ENCODE measurements at regions not wholly inside any gene's neighbourhood (a gene's known extent, or its start where the extent isn't known, plus 50 kb on each side); places are given as distances from the start of the nearest gene placed in this dataset.

- no peaks in the 10 kb centered on the region for H3K4me1 ChIP-seq (ENCODE audit: control insufficient read depth, insufficient read depth, low read length)
Observed at GRCh38 chr5:167839065-167839464, 452.4 kb upstream of the WWC1 start.

GRCh38 chr5:167840527-167841130 lies 450.8 kb upstream of the WWC1 start:
- no peak overlapping the region for H3K9ac ChIP-seq (ENCODE audit: low read length in 2 of 2)

More at GRCh38 chr5:167839065-167839464, 452.4 kb upstream of the WWC1 start:
- Histone ChIP-seq H3K4me3 (ENCODE audit: low read length in 2 of 2) (no peak overlapping the region), H3K36me3 (ENCODE audit: control insufficient read depth in 2 of 2, insufficient read depth in 2 of 2, low read length in 2 of 2) (no peaks in the 10 kb centered on the region), H3K9ac (ENCODE audit: low read length in 2 of 2) (no peak overlapping the region), H3K27me3 (ENCODE audit: control insufficient read depth in 1 of 2, insufficient read depth in 2 of 2, low read length in 2 of 2) (no peaks in the 10 kb centered on the region), H3K27ac (ENCODE audit: low read length) (no peak overlapping the region), H3K9me3 (ENCODE audit: control insufficient read depth in 2 of 2, low read length in 2 of 2) (no peaks in the 10 kb centered on the region)

GRCh38 chr5:167843881-167844572 lies 447.4 kb upstream of the WWC1 start:
- H3K4me1 ChIP-seq (ENCODE audit: control insufficient read depth, insufficient read depth, low read length), result no peaks in the 10 kb centered on the region
- no peaks in the 10 kb centered on the region for H3K9me3 ChIP-seq (ENCODE audit: control insufficient read depth in 2 of 2, low read length in 2 of 2)
- H3K27me3 ChIP-seq (ENCODE audit: control insufficient read depth in 1 of 2, insufficient read depth in 2 of 2, low read length in 2 of 2), result no peaks in the 10 kb centered on the region
- no peak overlapping the region for H3K9ac ChIP-seq (ENCODE audit: low read length in 2 of 2)
- no peak overlapping the region for H3K27ac ChIP-seq (ENCODE audit: low read length)
- H3K36me3 ChIP-seq (ENCODE audit: control insufficient read depth in 2 of 2, insufficient read depth in 2 of 2, low read length in 2 of 2), result no peaks in the 10 kb centered on the region
- no peak overlapping the region for H3K4me3 ChIP-seq (ENCODE audit: low read length in 2 of 2)

More at GRCh38 chr5:167840527-167841130, 450.8 kb upstream of the WWC1 start:
- H3K36me3 ChIP-seq (ENCODE audit: control insufficient read depth in 2 of 2, insufficient read depth in 2 of 2, low read length in 2 of 2), result no peaks in the 10 kb centered on the region
- H3K4me1 ChIP-seq (ENCODE audit: control insufficient read depth, insufficient read depth, low read length), result no peaks in the 10 kb centered on the region
- H3K27ac ChIP-seq (ENCODE audit: low read length), result no peak overlapping the region
- no peak overlapping the region for H3K4me3 ChIP-seq (ENCODE audit: low read length in 2 of 2)
- no peaks in the 10 kb centered on the region for H3K9me3 ChIP-seq (ENCODE audit: control insufficient read depth in 2 of 2, low read length in 2 of 2)
- H3K27me3 ChIP-seq (ENCODE audit: control insufficient read depth in 1 of 2, insufficient read depth in 2 of 2, low read length in 2 of 2), result no peaks in the 10 kb centered on the region

- no peak overlapping the region for H3K4me3 ChIP-seq (ENCODE audit: low read length in 2 of 2)
- H3K9me3 ChIP-seq (ENCODE audit: control insufficient read depth in 2 of 2, low read length in 2 of 2), result no peaks in the 10 kb centered on the region
- no peaks in the 10 kb centered on the region for H3K27me3 ChIP-seq (ENCODE audit: control insufficient read depth in 1 of 2, insufficient read depth in 2 of 2, low read length in 2 of 2)
- no peaks in the 10 kb centered on the region for H3K36me3 ChIP-seq (ENCODE audit: control insufficient read depth in 2 of 2, insufficient read depth in 2 of 2, low read length in 2 of 2)
- H3K9ac ChIP-seq (ENCODE audit: low read length in 2 of 2), result no peak overlapping the region
- H3K4me1 ChIP-seq (ENCODE audit: control insufficient read depth, insufficient read depth, low read length), result no peaks in the 10 kb centered on the region
- no peak overlapping the region for H3K27ac ChIP-seq (ENCODE audit: low read length)
Observed at GRCh38 chr5:167845952-167846351, 445.5 kb upstream of the WWC1 start.

GRCh38 chr5:167849874-167850273 lies 441.6 kb upstream of the WWC1 start:
- Histone ChIP-seq H3K4me3 (ENCODE audit: low read length in 2 of 2) (no peak overlapping the region), H3K27me3 (ENCODE audit: control insufficient read depth in 1 of 2, insufficient read depth in 2 of 2, low read length in 2 of 2) (no peaks in the 10 kb centered on the region), H3K9ac (ENCODE audit: low read length in 2 of 2) (no peak overlapping the region), H3K27ac (ENCODE audit: low read length) (no peak overlapping the region), H3K36me3 (ENCODE audit: control insufficient read depth in 2 of 2, insufficient read depth in 2 of 2, low read length in 2 of 2) (no peaks in the 10 kb centered on the region), H3K9me3 (ENCODE audit: control insufficient read depth in 2 of 2, low read length in 2 of 2) (no peaks in the 10 kb centered on the region), H3K4me1 (ENCODE audit: control insufficient read depth, insufficient read depth, low read length) (no peaks in the 10 kb centered on the region)

GRCh38 chr5:167850911-167851310 lies 440.5 kb upstream of the WWC1 start:
- Histone ChIP-seq H3K27ac (ENCODE audit: low read length) (no peak overlapping the region), H3K27me3 (ENCODE audit: control insufficient read depth in 1 of 2, insufficient read depth in 2 of 2, low read length in 2 of 2) (no peaks in the 10 kb centered on the region), H3K36me3 (ENCODE audit: control insufficient read depth in 2 of 2, insufficient read depth in 2 of 2, low read length in 2 of 2) (no peaks in the 10 kb centered on the region), H3K9me3 (ENCODE audit: control insufficient read depth in 2 of 2, low read length in 2 of 2) (no peaks in the 10 kb centered on the region), H3K4me3 (ENCODE audit: low read length in 2 of 2) (no peak overlapping the region), H3K4me1 (ENCODE audit: control insufficient read depth, insufficient read depth, low read length) (no peaks in the 10 kb centered on the region), H3K9ac (ENCODE audit: low read length in 2 of 2) (no peak overlapping the region)

GRCh38 chr5:167851416-167851815 lies 440.0 kb upstream of the WWC1 start:
- no peak overlapping the region for H3K4me3 ChIP-seq (ENCODE audit: low read length in 2 of 2)
- no peaks in the 10 kb centered on the region for H3K27me3 ChIP-seq (ENCODE audit: control insufficient read depth in 1 of 2, insufficient read depth in 2 of 2, low read length in 2 of 2)
- no peaks in the 10 kb centered on the region for H3K36me3 ChIP-seq (ENCODE audit: control insufficient read depth in 2 of 2, insufficient read depth in 2 of 2, low read length in 2 of 2)
- no peak overlapping the region for H3K27ac ChIP-seq (ENCODE audit: low read length)
- H3K9ac ChIP-seq (ENCODE audit: low read length in 2 of 2), result no peak overlapping the region
- H3K9me3 ChIP-seq (ENCODE audit: control insufficient read depth in 2 of 2, low read length in 2 of 2), result no peaks in the 10 kb centered on the region
- no peaks in the 10 kb centered on the region for H3K4me1 ChIP-seq (ENCODE audit: control insufficient read depth, insufficient read depth, low read length)

GRCh38 chr5:167852515-167852914 lies 438.9 kb upstream of the WWC1 start:
- Histone ChIP-seq H3K4me1 (ENCODE audit: control insufficient read depth, insufficient read depth, low read length) (no peaks in the 10 kb centered on the region), H3K36me3 (ENCODE audit: control insufficient read depth in 2 of 2, insufficient read depth in 2 of 2, low read length in 2 of 2) (no peaks in the 10 kb centered on the region), H3K9ac (ENCODE audit: low read length in 2 of 2) (no peak overlapping the region), H3K4me3 (ENCODE audit: low read length in 2 of 2) (no peak overlapping the region), H3K27me3 (ENCODE audit: control insufficient read depth in 1 of 2, insufficient read depth in 2 of 2, low read length in 2 of 2) (no peaks in the 10 kb centered on the region), H3K27ac (ENCODE audit: low read length) (no peak overlapping the region), H3K9me3 (ENCODE audit: control insufficient read depth in 2 of 2, low read length in 2 of 2) (no peaks in the 10 kb centered on the region)

- no peaks in the 10 kb centered on the region for H3K36me3 ChIP-seq (ENCODE audit: control insufficient read depth in 2 of 2, insufficient read depth in 2 of 2, low read length in 2 of 2)
- H3K4me3 ChIP-seq (ENCODE audit: low read length in 2 of 2), result no peak overlapping the region
- no peak overlapping the region for H3K27ac ChIP-seq (ENCODE audit: low read length)
- no peaks in the 10 kb centered on the region for H3K4me1 ChIP-seq (ENCODE audit: control insufficient read depth, insufficient read depth, low read length)
- H3K9ac ChIP-seq (ENCODE audit: low read length in 2 of 2), result no peak overlapping the region
- no peaks in the 10 kb centered on the region for H3K9me3 ChIP-seq (ENCODE audit: control insufficient read depth in 2 of 2, low read length in 2 of 2)
- H3K27me3 ChIP-seq (ENCODE audit: control insufficient read depth in 1 of 2, insufficient read depth in 2 of 2, low read length in 2 of 2), result no peaks in the 10 kb centered on the region
Observed at GRCh38 chr5:167853421-167853820, 438.0 kb upstream of the WWC1 start.

GRCh38 chr5:167855818-167856217 lies 435.6 kb upstream of the WWC1 start:
- no peaks in the 10 kb centered on the region for H3K4me1 ChIP-seq (ENCODE audit: control insufficient read depth, insufficient read depth, low read length)
- H3K27ac ChIP-seq (ENCODE audit: low read length), result no peak overlapping the region
- H3K36me3 ChIP-seq (ENCODE audit: control insufficient read depth in 2 of 2, insufficient read depth in 2 of 2, low read length in 2 of 2), result no peaks in the 10 kb centered on the region
- no peak overlapping the region for H3K4me3 ChIP-seq (ENCODE audit: low read length in 2 of 2)
- H3K9ac ChIP-seq (ENCODE audit: low read length in 2 of 2), result no peak overlapping the region
- no peaks in the 10 kb centered on the region for H3K27me3 ChIP-seq (ENCODE audit: control insufficient read depth in 1 of 2, insufficient read depth in 2 of 2, low read length in 2 of 2)
- no peaks in the 10 kb centered on the region for H3K9me3 ChIP-seq (ENCODE audit: control insufficient read depth in 2 of 2, low read length in 2 of 2)

GRCh38 chr5:167857321-167857720 lies 434.1 kb upstream of the WWC1 start:
- Histone ChIP-seq H3K36me3 (ENCODE audit: control insufficient read depth in 2 of 2, insufficient read depth in 2 of 2, low read length in 2 of 2) (no peaks in the 10 kb centered on the region), H3K4me3 (ENCODE audit: low read length in 2 of 2) (no peak overlapping the region), H3K9ac (ENCODE audit: low read length in 2 of 2) (no peak overlapping the region), H3K27ac (ENCODE audit: low read length) (no peak overlapping the region), H3K4me1 (ENCODE audit: control insufficient read depth, insufficient read depth, low read length) (no peaks in the 10 kb centered on the region), H3K9me3 (ENCODE audit: control insufficient read depth in 2 of 2, low read length in 2 of 2) (no peaks in the 10 kb centered on the region), H3K27me3 (ENCODE audit: control insufficient read depth in 1 of 2, insufficient read depth in 2 of 2, low read length in 2 of 2) (no peaks in the 10 kb centered on the region)

Data from stomach smooth muscle (tissue), 2 donors.